Activated T-cell treated with anti-CD3 and anti-CD28 coated beads for 4 hours (primary cell): ENCODE measurements at regions not wholly inside any gene's neighbourhood (a gene's known extent, or its start where the extent isn't known, plus 50 kb on each side); places are given as distances from the start of the nearest gene placed in this dataset.

Source experiments
- DNase-seq: peaks from one replicate; pipeline ENCODE4 v3.0.0-alpha.2; 2020

GRCh38 chr15:97141360-97141759, 810.9 kb downstream of the NR2F2 start:
- DNase-seq: no peak

- DNase-seq: no peak
These were observed 811.4 kb downstream of the NR2F2 start for GRCh38 chr15:97141871-97142270.

- no peak for DNase-seq
These were observed 813.3 kb downstream of the NR2F2 start for GRCh38 chr15:97143592-97144376.

GRCh38 chr15:97144377-97144711, 813.8 kb downstream of the NR2F2 start:
- DNase-seq: no peak

- DNase-seq: no peak
These were observed 813.3 kb upstream of the ARRDC4 start for GRCh38 chr15:97146929-97147870.

GRCh38 chr15:97153356-97153965, 807.0 kb upstream of the ARRDC4 start:
- DNase-seq: no peak

- DNase-seq: no peak
These were observed 803.7 kb upstream of the ARRDC4 start for GRCh38 chr15:97156739-97157265.

GRCh38 chr15:97162805-97163495, 797.6 kb upstream of the ARRDC4 start:
- no peak for DNase-seq

GRCh38 chr15:97165205-97165604, 795.3 kb upstream of the ARRDC4 start:
- no peak for DNase-seq

GRCh38 chr15:97168704-97169475, 791.6 kb upstream of the ARRDC4 start:
- DNase-seq: no peak

- no peak for DNase-seq
These were observed 788.9 kb upstream of the ARRDC4 start for GRCh38 chr15:97171556-97171955.

- DNase-seq: no peak
These were observed 785.5 kb upstream of the ARRDC4 start for GRCh38 chr15:97174886-97175540.

GRCh38 chr15:97177151-97177577, 783.3 kb upstream of the ARRDC4 start:
- no peak for DNase-seq

- no peak for DNase-seq
These were observed 777.9 kb upstream of the ARRDC4 start for GRCh38 chr15:97182581-97182980.

GRCh38 chr15:97189162-97189780, 771.2 kb upstream of the ARRDC4 start:
- DNase-seq: no peak

GRCh38 chr15:97194750-97195149, 765.8 kb upstream of the ARRDC4 start:
- no peak for DNase-seq

- DNase-seq: no peak
These were observed 764.2 kb upstream of the ARRDC4 start for GRCh38 chr15:97196048-97197014.

GRCh38 chr15:97199393-97200051, 761.0 kb upstream of the ARRDC4 start:
- DNase-seq: no peak

- no peak for DNase-seq
These were observed 760.3 kb upstream of the ARRDC4 start for GRCh38 chr15:97200161-97200560.
